ENCODE measurements at regions not wholly inside any gene's neighbourhood (a gene's known extent, or its start where the extent isn't known, plus 50 kb on each side); places are given as distances from the start of the nearest gene placed in this dataset.
"Not testable (repeated sequence)": the region's sequence is repeated elsewhere in the genome, so short reads cannot be mapped to it uniquely, and the experiment has no call there.

DNA sequence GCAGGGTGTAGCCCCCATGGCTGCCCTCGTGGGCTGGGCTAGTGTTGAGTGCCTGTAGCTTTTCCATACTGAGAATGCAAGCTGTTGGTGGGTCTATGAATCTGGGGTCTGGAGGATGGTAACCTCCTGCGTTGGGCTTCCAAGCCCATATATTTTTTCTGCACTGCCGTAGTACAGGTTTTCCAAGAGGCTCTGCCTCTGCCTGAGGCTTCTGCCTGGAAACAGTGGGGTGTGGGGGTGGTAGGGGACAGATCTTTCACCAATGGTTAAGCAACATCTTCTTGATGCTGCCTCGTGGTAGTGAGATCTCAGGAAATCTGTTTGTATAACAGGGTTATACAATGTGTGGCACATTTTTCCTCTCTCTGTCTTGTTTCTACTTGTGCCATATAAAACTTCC lies 189.0 kb upstream of the ZNF519 start:
- DNase-seq: not testable (repeated sequence)

GRCh38 chr18:14301255-14301654 lies 169.0 kb upstream of the ZNF519 start:
- DNase-seq: not testable (repeated sequence)

DNA sequence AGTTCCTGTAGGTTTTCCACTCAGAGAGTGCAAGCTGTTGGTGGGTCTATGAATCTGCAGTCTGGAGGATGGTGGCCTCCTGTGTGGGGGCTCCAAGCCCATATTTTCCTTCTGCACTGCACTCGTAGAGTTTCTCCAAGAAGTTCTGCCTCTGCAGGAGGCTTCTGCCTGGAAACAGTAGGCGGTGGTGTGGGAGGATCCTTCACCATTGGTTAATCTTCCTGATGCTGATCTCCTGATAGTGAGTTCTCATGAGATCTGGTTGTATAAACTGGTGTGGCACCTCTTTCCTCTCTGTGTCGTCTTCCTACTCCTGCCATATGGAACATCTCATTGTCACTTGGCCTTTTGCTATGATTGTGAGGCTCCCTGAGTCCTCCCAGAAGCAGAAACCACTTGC lies 162.8 kb upstream of the ZNF519 start:
- not testable (repeated sequence) for DNase-seq

DNA sequence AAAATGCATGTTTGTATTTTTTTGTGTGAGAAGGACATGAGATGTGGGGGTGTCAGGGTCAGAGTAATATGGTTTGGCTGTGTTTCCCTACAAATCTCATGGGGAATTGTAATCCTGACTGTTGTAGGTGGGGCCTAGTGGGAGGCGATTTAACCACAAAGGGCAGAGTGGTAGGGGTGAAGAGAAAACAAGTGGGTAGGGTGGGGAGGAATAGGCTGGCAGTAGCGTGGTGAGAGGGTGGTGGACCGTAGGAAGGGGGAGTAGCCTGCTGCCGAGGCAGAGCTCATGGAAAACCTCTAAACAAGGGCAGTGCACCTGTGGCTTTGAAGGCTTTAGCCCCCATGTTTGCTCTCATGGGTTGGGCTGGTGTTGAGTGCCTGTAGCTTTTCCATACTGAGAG lies 152.8 kb upstream of the ZNF519 start:
- DNase-seq: no peak

- not testable (repeated sequence) for DNase-seq
Observed at GRCh38 chr18:14275391-14275790, 143.2 kb upstream of the ZNF519 start.

- DNase-seq: not testable (repeated sequence)
Observed at GRCh38 chr18:14265637-14266410, 133.6 kb upstream of the ZNF519 start.

DNA sequence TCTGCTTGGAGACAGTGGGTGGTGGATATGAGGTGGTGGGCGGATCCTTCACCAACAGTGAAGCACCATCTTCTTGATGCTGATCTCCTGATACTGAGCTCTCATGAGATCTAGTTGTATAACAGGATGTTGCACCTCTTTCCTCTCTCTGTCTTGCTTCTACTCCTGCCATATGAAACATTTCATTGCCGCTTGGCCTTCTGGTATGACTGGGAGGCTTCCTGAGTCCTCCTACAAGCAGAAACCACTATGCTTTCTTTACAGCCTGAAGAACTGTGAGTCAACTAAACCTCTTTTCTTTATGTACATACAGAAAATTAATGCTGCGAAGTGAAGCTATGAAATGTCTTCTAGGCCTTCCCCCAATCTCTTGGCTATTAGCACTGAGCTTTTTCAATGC lies 130.6 kb upstream of the ZNF519 start:
- not testable (repeated sequence) for DNase-seq

- DNase-seq: not testable (repeated sequence)
Observed at GRCh38 chr18:14250084-14250677, 117.9 kb upstream of the ZNF519 start.

DNA sequence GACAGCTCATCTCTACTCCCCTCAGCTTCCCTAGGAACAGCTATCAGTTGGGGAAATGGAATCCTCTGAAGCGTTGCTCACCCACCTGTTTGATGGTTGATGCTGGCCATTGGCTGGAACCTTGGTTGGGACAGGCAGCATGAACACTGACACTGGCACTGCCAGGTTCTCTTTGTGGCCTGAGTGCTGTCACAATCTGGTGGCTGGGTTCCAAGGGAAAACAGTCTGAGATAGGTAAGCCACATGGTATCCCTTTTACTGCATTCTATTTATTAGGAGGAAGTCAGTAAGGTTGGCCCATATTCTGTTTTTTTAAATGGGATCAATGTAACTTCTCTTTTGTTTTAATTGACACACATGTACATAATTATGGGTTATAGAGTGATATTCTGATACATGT lies 107.0 kb upstream of the ZNF519 start:
- not testable (repeated sequence) for DNase-seq

DNA sequence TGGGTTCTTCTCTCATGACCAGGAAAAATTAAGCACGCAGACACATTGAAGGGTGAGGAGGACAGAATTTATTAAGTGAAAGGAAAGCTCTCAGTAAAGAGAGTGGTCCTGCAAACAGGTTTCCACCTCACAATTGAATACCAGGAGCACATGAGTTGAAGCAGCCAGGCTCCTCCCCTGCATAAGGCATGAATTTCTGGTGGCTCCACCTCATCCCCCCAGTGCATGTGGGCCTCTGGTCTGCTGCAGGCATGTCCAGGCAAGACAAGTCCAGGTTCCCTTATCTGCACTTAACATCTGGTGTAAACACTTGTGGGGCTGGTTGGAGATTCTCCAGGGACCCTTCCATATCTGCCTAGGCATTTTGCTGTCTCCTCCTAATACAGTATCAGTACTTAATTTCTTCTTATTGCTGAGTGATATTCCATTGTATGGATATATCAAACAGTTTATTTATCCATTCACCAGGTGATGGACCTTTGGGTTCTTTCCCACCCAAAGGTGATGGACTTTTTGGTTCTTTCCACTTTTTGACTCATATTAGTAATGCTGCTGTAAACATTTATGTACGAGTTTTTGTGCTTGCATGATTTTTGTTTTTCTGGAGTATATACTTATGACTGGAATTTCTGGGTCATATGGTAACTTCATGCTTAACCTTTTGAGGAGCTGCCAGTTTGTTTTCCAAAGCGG lies 104.3 kb upstream of the ZNF519 start:
- not testable (repeated sequence) for DNase-seq

GRCh38 chr18:14225286-14225679 lies 93.0 kb upstream of the ZNF519 start:
- not testable (repeated sequence) for DNase-seq

DNA sequence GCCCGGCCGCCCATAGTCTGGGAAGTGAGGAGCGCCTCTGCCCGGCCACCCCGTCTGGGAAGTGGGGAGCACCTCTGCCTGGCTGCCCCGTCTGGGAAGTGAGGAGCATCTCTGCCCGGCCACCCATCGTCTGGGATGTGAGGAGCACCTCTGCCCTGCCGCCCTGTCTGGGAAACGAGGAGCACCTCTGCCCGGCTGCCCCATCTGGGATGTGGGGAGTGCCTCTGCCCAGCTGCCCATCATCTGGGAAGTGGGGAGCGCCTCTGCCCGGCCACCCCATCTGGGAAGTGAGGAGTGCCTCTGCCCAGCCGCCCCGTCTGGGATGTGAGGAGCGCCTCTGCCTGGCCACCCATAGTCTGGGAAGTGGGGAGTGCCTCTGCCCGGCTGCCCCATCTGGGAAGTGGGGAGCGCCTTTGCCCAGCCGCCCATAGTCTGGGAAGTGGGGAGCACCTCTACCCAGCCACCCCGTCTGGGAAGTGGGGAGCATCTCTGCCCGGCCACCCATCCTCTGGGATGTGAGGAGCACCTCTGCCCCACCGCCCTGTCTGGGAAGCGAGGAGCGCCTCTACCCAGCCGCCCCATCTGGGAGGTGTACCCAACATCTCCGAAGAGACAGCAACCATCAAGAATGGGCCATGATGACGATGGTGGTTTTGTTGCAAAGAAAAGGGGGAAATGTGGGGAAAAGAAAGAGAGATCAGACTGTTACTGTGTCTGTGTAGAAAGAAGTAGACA lies 92.5 kb upstream of the ZNF519 start:
- not testable (repeated sequence) for DNase-seq

DNA sequence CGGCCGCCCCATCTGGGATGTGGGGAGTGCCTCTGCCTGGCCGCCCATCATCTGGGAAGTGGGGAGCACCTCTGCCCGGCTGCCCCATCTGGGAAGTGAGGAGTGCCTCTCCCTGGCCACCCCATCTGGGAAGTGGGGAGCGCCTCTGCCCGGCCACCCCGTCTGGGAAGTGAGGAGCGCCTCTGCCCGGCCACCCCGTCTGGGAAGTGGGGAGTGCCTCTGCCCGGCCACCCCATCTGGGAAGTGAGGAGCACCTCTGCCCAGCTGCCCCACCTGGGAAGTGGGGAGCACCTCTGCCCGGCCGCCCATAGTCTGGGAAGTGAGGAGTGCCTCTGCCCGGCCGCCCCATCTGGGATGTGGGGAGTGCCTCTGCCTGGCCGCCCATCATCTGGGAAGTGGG lies 91.7 kb upstream of the ZNF519 start:
- DNase-seq: not testable (repeated sequence)

DNA sequence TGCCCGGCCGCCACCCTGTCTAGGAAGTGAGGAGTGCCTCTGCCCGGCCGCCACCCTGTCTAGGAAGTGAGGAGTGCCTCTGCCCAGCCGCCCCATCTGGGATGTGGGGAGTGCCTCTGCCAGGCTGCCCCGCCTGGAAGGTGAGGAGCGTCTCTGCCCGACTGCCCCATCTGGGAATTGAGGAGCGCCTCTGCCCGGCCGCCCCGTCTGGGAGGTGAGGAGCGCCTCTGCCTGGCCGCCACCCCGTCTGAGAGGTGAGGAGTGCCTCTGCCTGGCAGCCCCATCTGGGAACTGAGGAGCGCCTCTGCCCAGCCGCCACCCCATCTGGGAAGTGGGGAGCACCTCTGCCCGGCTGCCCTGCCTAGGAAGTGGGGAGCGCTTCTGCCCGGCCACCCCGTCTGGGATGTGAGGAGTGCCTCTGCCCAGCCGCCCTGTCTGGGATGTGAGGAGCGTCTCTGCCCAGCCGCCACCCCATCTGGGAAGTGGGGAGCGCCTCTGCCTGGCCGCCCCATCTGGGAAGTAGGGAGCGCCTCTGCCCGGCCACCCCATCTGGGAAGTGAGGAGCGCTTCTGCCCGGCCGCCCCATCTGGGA lies 91.1 kb upstream of the ZNF519 start:
- not testable (repeated sequence) for DNase-seq

- not testable (repeated sequence) for DNase-seq
Observed at GRCh38 chr18:14222354-14223221, 90.4 kb upstream of the ZNF519 start.

- DNase-seq: no peak
Observed at GRCh38 chr18:14221689-14222088, 89.5 kb upstream of the ZNF519 start.

GRCh38 chr18:14215952-14216351 lies 83.7 kb upstream of the ZNF519 start:
- not testable (repeated sequence) for DNase-seq

DNA sequence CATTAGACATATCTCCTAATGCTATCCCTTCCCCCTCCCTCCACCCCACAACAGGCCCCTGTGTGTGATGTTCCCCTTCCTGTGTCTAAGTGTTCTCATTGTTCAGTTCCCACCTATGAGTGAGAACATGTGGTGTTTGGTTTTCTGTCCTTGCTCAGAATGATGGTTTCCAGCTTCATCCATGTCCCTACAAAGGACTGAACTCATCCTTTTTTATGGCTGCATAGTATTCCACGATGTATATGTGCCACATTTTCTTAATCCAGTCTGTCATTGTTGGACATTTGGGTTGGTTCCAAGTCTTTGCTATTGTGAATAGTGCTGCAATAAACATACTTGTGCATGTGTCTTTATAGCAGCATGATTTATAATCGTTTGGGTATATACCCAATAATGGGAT lies 71.2 kb upstream of the ZNF519 start:
- not testable (repeated sequence) for DNase-seq

GRCh38 chr18:14190776-14191442 lies 58.7 kb upstream of the ZNF519 start:
- not testable (repeated sequence) for DNase-seq

DNA sequence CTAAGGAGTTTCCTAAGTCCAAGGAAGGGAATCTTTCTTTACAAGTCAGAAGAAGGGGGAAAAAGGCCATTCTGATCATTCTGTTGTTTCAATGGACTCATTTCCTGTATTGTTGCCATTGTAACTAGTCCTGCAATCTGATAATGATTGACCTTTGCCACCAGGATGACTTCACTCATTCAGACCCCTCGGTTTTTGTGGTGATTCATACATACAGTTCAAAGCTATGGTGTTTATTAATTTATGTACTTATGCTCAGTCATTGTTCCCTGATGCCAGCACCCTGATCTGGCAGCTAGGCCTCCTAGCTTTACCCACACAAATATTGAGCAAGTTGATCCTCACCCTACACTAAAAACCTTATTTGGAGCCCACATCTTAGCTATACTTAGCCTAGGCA lies 57.6 kb upstream of the ZNF519 start:
- no peak for DNase-seq
